Renal pelvis (tissue), 1 donor: ENCODE measurements at regions not wholly inside any gene's neighbourhood (a gene's known extent, or its start where the extent isn't known, plus 50 kb on each side); places are given as distances from the start of the nearest gene placed in this dataset.
"Not testable (repeated sequence)": the region's sequence is repeated elsewhere in the genome, so short reads cannot be mapped to it uniquely, and the experiment has no call there.

ENCODE experiments used
- DNase-seq: peaks from one replicate; pipeline ENCODE4 v3.0.0-alpha.2; 2013

GRCh38 chr18:10119991-10120390 lies 206.2 kb downstream of the VAPA start:
- DNase-seq, result no peak

GRCh38 chr18:10120622-10121021 lies 206.8 kb downstream of the VAPA start:
- no peak for DNase-seq

GRCh38 chr18:10121028-10121427 lies 207.2 kb downstream of the VAPA start:
- DNase-seq, result no peak

- peak; percentile 60 for DNase-seq
These were observed 208.1 kb downstream of the VAPA start for GRCh38 chr18:10121786-10122515.

- DNase-seq, result no peak
These were observed 209.5 kb downstream of the VAPA start for GRCh38 chr18:10122988-10123950.

GRCh38 chr18:10124071-10124470 lies 210.3 kb downstream of the VAPA start:
- no peak for DNase-seq

GRCh38 chr18:10124557-10124956 lies 210.7 kb downstream of the VAPA start:
- DNase-seq, result no peak

- DNase-seq, result no peak
These were observed 211.2 kb downstream of the VAPA start for GRCh38 chr18:10124967-10125366.

GRCh38 chr18:10127729-10128128 lies 213.9 kb downstream of the VAPA start:
- DNase-seq, result no peak

GRCh38 chr18:10128921-10129501 lies 215.2 kb downstream of the VAPA start:
- no peak for DNase-seq

- no peak for DNase-seq
These were observed 216.8 kb downstream of the VAPA start for GRCh38 chr18:10130606-10131005.

- DNase-seq, result no peak
These were observed 217.3 kb downstream of the VAPA start for GRCh38 chr18:10131081-10131459.

- DNase-seq, result peak; percentile 80
These were observed 217.9 kb downstream of the VAPA start for GRCh38 chr18:10131460-10132395.

GRCh38 chr18:10133516-10133915 lies 219.7 kb downstream of the VAPA start:
- no peak for DNase-seq

- DNase-seq, result no peak
These were observed 220.4 kb downstream of the VAPA start for GRCh38 chr18:10134204-10134603.

GRCh38 chr18:10134749-10135148 lies 220.9 kb downstream of the VAPA start:
- not testable (repeated sequence) for DNase-seq

GRCh38 chr18:10135302-10135926 lies 221.6 kb downstream of the VAPA start:
- no peak for DNase-seq

- no peak for DNase-seq
These were observed 224.9 kb downstream of the VAPA start for GRCh38 chr18:10138719-10139118.

- no peak for DNase-seq
These were observed 226.1 kb downstream of the VAPA start for GRCh38 chr18:10139783-10140410.

GRCh38 chr18:10140461-10141282 lies 226.9 kb downstream of the VAPA start:
- DNase-seq, result no peak
